Renal pelvis (tissue), 1 donor: ENCODE measurements at regions not wholly inside any gene's neighbourhood (a gene's known extent, or its start where the extent isn't known, plus 50 kb on each side); places are given as distances from the start of the nearest gene placed in this dataset.

Experiments used
- DNase-seq: peaks from one replicate; pipeline ENCODE4 v3.0.0-alpha.2; 2013

DNA sequence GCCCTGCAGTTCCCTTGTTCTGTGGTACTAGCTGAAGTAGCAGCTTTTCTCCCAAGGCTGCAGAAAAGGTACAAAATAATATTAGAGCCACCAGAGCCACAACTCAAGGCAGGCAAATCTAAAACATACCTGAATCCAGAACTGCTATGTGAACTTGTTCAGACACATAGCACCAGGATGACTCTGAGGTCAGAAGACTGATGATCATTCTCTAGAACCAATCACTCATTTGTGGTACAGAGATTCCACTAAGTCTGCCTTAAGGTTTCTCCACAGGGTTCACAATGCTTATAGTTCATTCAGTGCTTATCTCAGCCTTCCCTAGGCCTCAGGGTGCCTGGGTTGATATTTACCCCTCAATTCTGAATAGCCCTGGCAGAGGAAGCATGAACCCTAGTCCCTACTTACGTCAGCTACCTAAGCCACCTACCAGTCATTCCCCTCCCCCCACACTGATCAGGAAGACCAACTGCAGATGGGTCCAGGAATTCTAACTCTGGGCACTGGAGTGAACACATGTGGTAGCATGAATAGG lies 140.9 kb upstream of the MOCS1 start:
- DNase-seq: no peak

DNA sequence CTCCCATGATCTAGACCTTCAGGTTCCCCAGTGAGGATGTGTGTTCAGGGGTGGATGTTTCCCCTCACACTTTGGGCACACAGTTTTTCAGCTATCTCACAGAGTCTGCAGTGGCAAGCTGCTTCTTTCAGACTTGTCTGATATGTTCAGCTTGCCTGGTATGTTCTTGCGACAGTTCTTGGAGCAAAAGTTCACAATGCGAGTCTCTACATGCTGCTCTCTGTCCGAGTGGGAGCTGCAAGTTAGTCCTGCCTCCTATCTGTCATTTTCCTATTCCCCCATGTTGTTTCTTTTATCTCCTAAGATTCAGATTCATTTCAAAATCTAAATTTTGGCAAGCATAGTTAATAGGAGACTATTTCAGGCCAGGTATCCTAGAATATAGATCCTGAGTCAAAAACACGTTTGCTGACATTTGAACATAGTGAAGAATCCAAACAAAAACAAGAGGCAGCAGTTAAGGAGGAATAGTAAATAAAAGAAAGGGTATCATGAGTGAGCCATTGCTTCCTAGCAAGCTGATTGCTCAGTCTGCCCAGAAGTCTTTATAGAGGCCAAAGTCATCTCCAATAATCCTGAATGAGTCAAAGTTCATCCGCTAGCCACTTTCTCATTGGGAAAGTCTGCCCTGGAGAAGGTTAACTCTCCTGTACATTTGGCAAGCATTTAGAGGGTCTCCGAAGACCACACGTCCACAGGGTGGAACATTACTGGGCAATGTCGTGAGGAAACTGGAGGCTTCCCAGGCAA lies 140.2 kb upstream of the MOCS1 start:
- DNase-seq: no peak

DNA sequence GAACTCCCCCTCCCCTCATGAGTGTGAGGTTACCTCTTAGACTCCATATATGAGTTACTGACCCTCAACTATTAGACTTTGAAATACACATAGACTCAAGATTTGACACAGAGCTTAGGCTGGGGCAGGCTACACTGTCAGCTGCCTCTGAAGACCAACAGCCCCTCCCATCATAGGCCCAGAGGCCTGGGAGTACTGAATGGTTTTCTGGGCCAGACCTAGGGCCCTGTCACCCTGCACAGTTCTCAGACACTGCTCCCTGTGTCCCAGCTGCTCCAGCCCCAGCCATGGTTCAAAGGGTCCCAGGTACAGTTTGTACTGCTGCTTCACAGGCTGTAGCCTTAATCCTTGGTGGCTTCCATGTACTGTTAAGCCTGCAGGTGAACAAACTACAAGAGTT lies 132.1 kb upstream of the MOCS1 start:
- no peak for DNase-seq

DNA sequence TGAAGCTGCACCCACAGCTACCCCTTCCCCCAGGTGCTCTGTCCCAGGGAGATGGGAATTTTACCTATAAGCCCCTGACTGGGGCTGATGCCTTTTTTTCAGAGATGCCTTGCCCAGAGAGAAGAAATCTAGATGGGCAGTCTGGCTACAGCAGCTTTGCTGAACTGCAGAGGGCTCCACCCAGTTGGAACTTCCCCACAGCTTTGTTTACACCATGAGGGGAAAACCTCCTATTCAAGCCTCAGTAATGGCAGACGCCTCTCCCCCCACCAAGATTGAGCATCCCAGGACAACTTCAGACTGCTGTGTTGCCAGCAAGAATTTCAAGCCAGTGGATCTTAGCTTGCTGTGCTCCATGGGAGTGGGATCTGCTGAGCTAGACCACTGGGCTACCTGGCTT lies 122.6 kb upstream of the MOCS1 start:
- no peak for DNase-seq

DNA sequence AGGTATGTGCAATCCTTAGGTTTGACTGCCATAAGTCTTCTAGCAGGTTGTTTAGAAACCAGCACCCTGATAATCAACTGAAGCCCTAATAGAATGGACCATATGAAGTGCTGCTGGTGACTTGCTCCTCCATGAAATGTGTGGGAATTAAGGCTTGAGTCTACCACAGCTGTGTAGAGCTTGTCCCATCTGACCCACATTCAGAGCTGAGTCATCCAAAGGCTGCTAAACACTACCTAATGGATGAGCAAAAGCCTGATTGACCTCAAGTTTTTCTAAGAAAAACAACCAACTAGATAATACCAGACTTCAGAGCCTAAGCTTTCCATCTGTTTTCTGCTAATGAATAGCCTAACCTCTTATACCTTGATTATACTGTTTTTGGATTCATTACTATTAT lies 120.3 kb upstream of the MOCS1 start:
- DNase-seq: no peak

DNA sequence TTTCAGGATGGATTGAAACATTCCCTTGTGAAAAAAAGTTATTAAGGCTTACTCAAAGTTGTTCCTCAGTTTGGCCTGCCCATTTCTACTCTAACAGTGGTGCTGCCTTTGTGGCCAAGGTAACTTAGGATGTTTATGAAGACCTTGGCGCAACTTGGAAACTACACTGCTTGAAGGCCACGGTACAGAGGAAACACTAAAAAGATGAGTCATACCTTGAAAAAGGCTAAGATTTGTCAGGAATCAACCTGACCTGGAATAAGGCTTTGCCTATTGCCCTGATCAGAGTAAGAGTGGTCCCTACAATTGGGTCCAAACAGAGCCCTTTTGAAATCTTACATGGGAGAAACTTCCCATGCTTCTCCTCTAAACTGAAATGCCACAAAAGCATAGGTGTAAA lies 119.9 kb upstream of the MOCS1 start:
- DNase-seq: no peak

DNA sequence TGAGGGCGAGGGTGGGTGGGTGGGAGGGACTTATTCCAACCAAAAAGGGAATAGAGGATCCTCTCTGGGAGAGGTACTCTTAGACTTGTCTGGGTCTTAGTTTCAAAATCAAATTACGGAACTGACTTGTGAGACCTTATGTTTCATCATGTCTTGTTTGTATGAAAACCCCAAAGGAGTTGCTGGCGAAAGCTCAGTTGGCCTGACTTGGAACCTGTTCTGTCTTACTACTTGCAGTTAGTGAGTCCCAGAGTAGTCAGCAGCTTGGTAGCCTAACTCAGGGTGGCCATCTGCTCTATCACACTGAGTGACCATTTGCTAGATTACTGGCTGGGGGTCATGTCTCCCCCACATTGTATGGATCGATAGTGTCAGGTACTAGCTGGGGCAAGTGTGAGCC lies 114.9 kb upstream of the MOCS1 start:
- DNase-seq: no peak

DNA sequence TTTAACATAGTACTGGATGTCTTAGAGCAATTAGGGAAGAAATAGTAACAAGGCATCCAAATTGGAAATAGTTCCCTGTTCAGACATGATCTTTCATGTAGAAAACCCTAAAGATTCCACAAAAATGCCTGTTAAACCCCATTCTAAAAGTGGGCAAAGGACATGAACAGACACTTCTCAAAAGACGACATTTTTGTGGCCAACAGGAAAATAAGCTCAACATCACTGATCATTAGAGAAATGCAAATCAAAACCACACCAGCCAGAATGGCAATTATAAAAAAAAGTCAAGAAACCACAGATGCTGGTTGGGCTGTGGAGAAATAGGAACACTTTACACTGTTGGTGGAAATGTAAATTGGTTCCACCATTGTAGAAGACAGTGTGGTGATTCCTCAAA lies 109.9 kb upstream of the MOCS1 start:
- no peak for DNase-seq

DNA sequence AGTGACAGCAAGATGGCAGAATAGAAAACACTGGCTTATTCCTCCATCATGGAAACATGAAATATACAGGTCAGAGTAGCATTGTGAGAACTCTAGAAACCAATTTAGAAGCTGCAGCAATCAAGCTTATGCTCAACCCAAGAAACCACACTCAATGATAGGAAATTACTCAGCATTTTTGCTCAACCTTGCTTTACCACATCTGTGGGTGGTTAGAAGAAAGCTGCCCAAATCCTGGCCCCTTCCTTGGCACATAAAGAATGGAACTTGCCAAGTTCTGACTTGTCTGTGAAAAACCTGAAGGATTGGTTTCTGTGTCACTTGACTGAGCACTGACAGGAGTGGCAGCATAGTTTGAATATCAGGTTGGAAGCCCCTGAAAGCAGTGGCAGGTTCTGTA lies 108.0 kb upstream of the MOCS1 start:
- no peak for DNase-seq

DNA sequence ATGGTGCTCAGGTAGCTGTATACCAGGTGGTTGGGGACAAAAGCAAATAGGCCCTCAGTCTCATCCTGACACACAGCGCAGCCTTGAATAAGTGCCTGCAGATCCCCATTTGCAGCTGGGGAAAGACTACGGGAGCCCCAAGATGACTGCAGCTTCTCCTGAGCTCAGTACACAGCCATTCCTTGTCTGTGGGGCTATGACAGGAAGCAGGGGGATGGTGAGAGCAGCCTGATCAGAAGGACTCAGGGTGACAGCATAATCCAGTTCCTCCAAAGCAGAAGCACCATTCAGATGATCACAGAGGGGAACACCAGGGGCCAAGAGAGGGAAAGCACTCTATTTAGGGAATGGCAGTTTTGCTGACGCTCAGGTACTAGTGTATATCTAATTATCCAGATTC lies 104.8 kb upstream of the MOCS1 start:
- no peak for DNase-seq

DNA sequence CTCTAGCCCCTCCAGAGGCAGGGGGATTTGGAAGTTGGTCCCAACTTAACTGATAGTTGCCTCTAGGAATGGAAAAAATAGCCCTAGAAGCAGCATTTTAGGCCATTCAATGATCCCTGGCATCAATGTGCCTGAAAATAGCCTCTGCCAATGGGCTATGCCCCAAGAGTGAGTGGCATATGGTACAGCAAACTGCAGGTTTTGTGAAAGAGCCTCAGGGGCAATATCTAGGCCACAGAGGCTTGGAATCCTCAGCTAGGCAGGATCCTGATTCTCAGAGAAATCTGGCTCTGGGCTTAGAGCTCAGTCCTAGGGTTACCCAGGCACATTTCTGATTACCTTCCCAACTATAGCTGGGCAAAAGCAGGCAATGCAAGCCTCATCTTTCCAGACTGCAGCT lies 104.4 kb upstream of the MOCS1 start:
- DNase-seq: no peak

DNA sequence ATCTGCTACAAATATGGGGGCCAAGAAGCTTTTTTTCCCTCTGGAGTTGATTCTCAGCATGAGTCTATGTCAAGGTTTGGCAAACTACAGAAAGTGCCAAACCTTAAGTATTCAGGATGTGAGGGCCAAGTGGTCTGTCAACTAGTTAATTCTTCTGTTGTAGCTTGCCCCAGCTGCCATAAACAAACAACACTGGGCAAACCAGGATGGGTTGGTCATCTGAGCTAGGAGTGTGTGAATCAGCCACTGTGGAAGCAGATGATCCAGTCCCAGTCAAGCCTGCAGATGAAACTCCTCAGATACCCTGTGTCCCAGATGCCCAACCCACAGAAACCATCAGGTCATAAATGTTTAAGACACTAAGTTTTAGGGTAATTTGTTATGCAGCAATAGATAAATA lies 103.0 kb upstream of the MOCS1 start:
- DNase-seq: no peak

DNA sequence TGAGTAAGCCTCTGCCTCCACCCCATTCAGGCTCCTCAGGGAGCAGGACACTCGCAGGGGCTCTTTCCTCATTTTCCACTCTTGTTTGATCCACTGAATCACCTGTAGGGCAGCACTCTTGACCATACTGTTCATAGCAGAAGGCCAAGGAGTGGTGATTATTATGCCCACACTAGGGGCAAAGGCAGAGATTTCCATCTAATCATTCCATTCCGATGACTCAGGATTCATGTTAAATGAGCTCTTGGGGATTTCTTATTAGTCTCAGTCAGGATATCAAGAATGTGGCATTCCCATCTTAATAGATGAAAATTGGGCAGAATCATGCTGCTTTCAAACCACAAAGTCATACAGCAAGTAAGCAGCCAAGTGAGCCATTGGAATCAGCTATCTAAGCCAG lies 101.9 kb upstream of the MOCS1 start:
- no peak for DNase-seq

DNA sequence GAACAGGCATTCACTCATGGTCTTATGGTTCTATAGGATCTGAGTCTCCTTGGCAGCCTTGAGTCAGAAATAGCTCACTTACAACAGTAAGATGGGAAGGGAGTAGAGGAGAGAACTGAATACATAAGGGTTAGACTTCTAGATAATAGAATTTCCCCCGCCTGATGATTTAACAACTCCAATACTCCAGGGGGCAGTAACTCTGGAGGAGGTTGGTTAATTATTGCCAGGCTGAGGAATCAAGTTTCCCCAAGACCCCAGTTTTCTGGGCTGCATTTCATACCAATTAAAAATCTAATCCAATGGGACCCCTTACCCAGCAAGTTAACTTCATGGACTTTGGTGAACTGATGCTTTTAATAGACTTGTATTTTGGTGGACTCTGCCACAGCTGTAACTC lies 94.2 kb upstream of the MOCS1 start:
- DNase-seq: no peak

DNA sequence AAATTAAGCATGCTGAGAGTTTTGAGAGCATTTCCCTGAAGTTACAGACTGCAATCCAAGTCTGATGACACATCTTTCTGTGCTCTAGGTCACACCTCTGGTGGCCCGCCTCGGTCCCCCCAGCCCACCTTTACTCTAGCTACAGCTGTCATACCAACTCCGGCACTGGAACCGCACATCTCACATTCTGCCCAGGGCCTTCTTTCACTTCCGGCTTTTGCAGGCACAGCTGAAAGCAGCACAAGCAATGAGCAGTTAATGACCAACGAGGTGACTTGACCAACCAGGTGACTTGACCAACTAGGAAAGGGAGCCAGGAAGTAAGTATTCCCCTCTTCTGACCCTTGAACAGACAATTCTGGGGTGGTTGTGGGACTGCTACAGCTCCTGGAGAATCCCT lies 88.6 kb upstream of the MOCS1 start:
- DNase-seq: no peak

DNA sequence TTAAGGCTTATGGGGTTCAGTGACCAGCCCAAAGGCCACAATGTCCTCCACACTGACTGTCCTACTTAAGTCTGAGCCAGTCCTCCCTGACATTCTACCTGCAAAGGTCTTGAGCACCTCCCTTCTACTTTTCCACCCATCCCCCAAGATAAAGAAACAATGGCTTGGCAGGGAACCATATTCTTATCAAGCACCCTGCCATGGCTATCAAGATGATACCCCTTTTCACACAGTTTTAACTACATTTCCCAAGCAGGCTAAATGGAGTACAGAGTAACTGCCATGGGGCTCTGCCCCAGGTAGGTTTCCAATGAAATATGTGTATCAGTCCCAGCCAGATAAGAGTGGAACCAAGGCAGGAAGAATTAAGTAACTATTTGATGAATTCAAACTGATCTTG lies 85.9 kb upstream of the MOCS1 start:
- DNase-seq: no peak

DNA sequence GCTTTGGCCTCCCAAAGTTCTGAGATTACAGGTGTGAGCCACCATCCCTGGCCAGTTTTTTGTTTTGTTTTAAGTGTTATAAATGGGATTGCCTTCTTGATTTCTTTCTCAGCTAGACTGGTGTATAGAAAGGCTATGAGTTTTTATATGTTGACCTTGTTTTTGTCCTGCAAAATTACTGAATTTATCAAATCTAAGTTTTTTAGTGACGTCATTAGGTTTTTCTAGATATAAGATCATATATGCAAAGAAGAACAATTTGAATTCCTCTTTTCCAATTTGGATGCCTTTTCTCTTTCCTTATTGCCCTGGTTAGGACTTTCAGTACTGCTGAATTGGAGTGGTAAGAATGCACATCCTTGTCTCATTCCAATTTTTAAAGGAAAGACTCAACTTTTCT lies 81.3 kb upstream of the MOCS1 start:
- no peak for DNase-seq

DNA sequence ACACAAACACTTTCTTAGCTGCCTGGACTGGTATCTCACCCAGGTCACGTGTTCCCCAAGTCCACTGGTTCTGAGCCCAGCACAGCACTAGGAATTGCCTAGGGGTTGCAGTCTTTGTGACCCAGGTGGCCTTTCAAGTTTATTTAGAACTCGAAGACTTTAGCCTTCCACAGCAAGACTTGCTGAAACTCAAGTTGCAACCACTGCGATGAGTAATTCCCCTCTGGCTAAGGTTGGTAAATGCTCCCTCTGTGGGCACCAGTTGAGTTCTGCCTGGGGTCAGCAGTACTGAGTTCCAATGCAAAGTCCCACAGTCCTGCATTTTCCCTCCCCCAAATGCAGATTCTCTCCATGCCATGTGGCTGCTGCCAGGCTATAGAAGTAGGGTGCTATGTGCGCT lies 77.6 kb upstream of the MOCS1 start:
- DNase-seq: no peak

DNA sequence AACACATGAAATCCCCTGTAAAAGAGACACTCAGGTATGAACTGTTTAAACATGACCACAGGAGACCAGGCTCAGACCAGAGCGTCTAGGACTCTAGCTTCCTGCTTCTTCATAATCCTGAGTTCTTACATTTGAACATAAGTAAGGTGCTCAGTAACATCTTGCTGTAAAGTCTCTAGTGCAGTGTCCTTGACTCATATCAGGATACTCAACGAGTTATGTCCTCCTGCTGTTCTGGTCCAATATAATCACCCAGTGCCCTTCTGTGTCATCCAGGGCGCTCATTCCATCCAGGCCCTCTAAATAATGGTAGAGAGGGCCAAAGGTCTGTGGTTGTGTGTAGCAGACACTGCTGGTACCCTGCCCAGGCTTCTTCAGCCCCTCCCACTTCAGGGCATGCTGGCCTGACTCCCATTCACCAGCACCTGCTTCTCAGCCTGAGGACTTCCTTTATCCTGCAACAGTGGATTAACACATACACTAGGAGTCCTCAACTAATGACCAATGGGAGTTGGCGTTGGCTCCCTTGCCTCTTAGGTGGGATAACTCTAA lies 66.8 kb upstream of the MOCS1 start:
- DNase-seq: no peak

DNA sequence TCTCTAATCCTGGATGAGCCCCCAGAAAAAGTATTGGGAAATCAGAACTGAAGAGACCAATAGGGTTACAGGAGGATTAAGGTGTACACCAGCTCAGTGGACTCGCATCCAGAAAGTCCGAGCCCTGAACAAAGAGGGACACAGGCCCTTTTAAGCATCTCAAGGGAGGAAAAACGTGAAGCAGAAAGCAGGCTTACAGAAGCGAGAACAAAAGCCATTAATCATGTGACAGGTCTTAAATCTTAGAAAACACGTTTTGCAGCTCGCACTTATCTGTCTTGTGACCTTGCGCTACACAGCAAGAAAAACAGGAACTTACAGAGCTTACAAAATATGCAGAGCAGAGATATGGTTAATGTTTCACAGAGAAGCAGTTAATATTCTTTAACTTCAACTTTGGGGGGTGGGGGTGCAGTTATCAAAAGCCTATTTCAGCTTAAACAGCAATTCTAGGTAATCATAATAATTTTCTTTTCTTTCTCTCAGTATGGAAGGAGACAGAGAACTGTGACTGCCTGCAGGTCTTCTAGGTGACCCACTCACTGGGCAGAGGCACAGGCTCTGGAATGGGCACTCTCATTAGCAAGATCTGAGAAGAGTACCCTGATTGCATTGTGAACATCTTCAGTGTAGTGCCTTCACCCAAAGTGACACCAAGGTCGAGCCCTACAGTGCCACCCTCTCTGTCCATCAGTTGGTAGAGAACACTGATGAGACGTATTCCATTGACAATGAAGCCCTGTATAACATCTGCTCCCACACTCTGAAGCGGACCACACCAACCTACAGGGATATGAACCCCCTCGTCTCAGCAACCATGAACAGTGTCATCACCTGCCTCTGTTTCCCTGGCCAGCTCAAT lies 65.0 kb upstream of the MOCS1 start:
- no peak for DNase-seq

DNA sequence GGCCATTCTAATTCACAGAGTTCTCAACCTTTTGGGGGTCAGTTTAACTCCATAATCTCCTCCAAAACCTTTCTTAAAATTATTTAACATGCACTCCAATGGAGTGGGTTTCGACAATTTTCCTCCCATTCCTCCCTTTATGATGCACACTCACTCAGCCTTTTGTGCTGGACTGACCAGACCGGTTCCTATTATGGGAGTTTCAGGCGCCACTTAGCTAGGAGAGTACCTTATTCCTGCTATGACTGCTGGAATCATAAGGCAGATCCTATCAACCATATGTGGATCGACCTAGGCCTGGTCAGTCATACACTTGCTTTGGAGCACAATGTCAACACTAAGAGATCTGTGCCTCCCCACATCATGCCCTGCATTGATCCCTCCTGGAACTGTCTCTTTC lies 63.9 kb upstream of the MOCS1 start:
- no peak for DNase-seq

DNA sequence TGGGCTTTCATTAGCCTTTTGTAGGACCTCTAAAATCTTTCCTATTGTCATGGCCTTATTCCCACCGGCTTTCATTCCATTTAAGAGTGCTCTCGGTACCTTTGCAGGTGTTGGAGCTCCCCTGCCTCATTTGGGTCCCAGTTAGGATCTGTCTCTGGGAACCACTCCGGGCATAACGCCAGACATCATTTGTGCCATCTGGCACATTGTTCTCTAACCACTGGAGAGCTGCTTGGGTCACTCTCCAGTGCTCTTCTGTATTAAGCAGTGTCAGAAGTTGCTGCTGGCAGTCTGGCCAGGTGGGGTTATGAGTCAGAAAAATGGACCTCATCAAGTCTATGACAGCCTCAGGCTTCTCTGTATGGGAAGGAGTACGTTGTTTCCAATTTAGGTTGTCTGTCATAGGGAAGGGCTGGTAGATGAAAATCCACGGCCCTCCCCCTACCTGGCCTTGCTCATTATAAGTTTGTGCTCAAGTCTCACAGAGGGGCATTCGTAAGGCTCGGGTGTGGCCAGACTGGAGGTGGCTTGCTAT lies 62.9 kb upstream of the MOCS1 start:
- no peak for DNase-seq

DNA sequence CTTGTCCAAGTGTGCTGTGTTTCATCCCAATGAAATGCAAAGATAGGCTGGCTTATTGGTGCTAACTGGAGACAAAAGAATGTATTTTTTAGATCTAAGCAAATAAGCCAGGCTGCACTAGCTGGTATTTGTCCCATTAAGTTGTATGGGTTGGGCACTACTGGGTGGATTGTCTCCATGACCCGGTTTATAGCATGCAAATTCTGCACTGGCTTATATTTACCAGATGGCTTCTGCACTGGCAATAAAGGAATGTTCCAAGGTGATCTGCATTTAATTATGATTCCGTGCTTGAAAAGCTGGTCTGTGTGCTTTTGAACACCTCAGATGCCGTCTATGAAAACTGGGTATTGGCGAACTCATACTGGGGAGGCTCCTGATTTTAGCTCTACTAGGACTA lies 61.4 kb upstream of the MOCS1 start:
- DNase-seq: no peak
